ENCODE measurements at regions not wholly inside any gene's neighbourhood (a gene's known extent, or its start where the extent isn't known, plus 50 kb on each side); places are given as distances from the start of the nearest gene placed in this dataset.

GRCh38 chr4:130336585-130337217, 1240.7 kb downstream of the C4orf33 start:
- TF ChIP-seq CTCF (IDR thresholded peaks at IDR 0.05; ENCODE audit: low read depth, low read length) (peak; percentile 41), EZH2phosphoT487 (IDR thresholded peaks at IDR 0.05; ENCODE audit: low read depth) (no peak)

All from OCI-LY3 (cell line).